ENCODE measurements at regions not wholly inside any gene's neighbourhood (a gene's known extent, or its start where the extent isn't known, plus 50 kb on each side); places are given as distances from the start of the nearest gene placed in this dataset.

- no peak for DNase-seq (ENCODE audit: low read depth, low spot score)
- H3K4me3 ChIP-seq (ENCODE audit: low read depth, low read length) = no peak overlapping the region
- CTCF ChIA-PET = no interaction called here
- POLR2A ChIA-PET = no interaction called here
- no peak for TF ChIP-seq CTCF (IDR thresholded peaks at IDR 0.05; ENCODE audit: insufficient read depth, low read length, missing control alignments)
Observed at GRCh38 chr2:3944841-3945240, 241.5 kb downstream of the DCDC2C start.

DNA sequence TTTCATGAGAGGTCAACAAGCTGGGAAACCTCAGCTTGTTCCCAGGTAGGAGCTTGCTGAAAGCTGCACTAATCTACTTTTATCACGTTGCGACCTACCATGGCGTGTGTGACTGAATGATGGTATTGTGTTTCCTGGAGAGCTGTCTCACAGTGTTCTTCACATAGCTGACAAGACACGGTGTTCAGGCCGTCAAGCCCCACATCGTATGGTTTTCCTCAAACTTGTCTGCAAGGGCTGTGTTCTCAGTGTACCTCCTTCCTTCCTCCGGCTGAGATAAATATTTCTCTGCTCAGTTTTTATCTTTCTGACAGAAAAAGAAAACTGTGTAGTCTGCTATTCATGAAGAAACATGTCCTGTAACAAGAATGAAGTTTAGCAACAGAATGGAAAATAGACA is 244.8 kb downstream of the DCDC2C start:
- TF ChIP-seq CTCF (IDR thresholded peaks at IDR 0.05; ENCODE audit: insufficient read depth, low read length, missing control alignments) = no peak
- DNase-seq (ENCODE audit: low read depth, low spot score) = no peak
- no peak overlapping the region for H3K4me3 ChIP-seq (ENCODE audit: low read depth, low read length)
- ChIA-PET POLR2A (no interaction called here), CTCF (no interaction called here)

DNA sequence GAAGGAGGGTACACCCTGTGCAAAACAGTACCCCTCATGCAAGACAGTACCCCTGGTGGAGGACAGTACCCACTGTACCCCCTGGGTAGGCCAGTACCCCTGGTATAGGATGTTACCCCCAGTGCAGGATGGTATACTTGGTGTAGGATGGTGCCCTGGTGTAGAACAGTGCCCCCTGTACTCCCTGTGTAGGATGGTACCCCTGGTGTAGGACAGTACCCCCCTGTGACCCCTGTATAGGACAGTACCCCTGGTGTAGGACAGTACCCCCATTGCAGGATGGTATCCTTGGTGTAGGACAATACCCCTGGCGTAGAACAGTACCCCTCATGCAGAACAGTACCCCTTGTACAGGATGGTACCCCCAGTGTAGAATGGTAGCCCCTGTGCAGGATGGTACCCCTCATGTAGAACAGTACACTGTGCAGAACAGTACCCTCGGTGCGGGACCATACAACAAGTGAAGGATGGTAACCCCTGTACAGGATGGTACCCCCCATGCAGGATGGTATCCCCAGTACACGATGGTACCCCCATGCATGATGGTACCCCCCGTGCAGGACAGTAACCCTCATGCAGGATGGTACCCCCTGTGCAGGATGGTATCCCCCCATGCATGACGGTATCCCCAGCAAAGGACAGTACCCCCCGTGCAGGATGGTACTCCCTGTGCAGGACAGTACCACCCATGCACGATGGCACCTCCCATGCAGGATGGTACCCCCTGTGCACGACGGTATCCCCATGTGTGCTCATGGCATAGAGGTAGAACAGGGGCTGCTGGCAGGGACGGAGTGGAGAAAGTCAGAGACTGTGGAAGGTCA is 248.0 kb downstream of the DCDC2C start:
- TF ChIP-seq CTCF (IDR thresholded peaks at IDR 0.05; ENCODE audit: insufficient read depth, low read length, missing control alignments) = no peak
- POLR2A ChIA-PET = no interaction called here
- CTCF ChIA-PET = no interaction called here
- H3K4me3 ChIP-seq (ENCODE audit: low read depth, low read length) = no peak overlapping the region
- DNase-seq (ENCODE audit: low read depth, low spot score) = no peak

DNA sequence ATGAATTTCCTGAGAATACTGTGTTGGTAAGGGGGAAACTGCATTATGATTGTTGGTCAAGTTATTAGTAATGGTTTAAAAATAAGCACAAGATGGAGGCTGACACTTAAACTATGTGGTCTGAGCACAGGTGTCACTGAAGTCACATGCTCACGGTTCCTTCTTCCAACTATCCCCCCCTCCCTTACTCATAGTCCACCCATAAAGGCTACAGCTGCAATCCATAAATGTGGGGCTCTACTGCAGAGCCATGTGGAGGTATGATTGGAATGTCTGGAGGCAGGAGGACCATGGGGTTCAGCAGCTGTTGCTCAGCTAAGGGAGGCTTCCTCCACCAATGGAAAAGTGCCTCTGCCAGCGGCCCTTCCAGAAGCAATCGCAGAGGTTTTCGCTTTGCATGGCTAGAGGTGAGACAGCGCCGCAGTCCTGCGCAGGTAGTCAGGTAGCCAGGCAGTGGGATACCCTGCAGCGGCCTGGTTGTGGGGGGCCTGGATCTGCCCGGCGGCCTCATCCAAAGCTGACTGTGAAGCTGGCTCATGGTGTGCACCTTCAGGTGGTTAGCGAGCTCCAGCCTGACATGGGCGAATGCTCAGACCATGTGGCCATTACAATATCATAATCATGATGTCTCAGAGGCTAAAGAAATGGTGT is 249.6 kb downstream of the DCDC2C start:
- TF ChIP-seq CTCF (IDR thresholded peaks at IDR 0.05; ENCODE audit: insufficient read depth, low read length, missing control alignments) = no peak
- ChIA-PET POLR2A (no interaction called here), CTCF (no interaction called here)
- no peak overlapping the region for H3K4me3 ChIP-seq (ENCODE audit: low read depth, low read length)
- DNase-seq (ENCODE audit: low read depth, low spot score) = no peak

GRCh38 chr2:3954261-3954660 is 250.9 kb downstream of the DCDC2C start:
- no peak for TF ChIP-seq CTCF (IDR thresholded peaks at IDR 0.05; ENCODE audit: insufficient read depth, low read length, missing control alignments)
- ChIA-PET CTCF (no interaction called here), POLR2A (no interaction called here)
- H3K4me3 ChIP-seq (ENCODE audit: low read depth, low read length) = no peak overlapping the region
- DNase-seq (ENCODE audit: low read depth, low spot score) = no peak

GRCh38 chr2:3956406-3956805 is 253.0 kb downstream of the DCDC2C start:
- ChIA-PET POLR2A (no interaction called here), CTCF (interaction anchor here (1.0 kb wide), 1 partner anchor 1959 kb away, joined by 5 read pairs; no protein-coding TSS in a partner anchor)
- H3K4me3 ChIP-seq (ENCODE audit: low read depth, low read length) = no peak overlapping the region
- DNase-seq (ENCODE audit: low read depth, low spot score) = no peak
- no peak for TF ChIP-seq CTCF (IDR thresholded peaks at IDR 0.05; ENCODE audit: insufficient read depth, low read length, missing control alignments)

All from AG04449 (cell line).